Prostate gland (tissue), 2 donors: ENCODE measurements at regions not wholly inside any gene's neighbourhood (a gene's known extent, or its start where the extent isn't known, plus 50 kb on each side); places are given as distances from the start of the nearest gene placed in this dataset.

ENCODE experiments used
- CTCF ChIP-seq, 4 experiments: fragments of 200-600 bp in 2 of 4; fragments of 450-650 bp in 2 of 4; sonication (generic) in 2 of 4; IDR thresholded peaks; 1 replicate in 3 of 4; 2 replicates in 1 of 4; pipeline ENCODE4 v1.5.1; 2016 to 2019; ENCODE audit warnings: antibody characterized with exemption in 4 of 4, mild to moderate bottlenecking in 2 of 4, moderate library complexity in 2 of 4
- POLR2AphosphoS5 ChIP-seq: sonication (generic); formaldehyde crosslinking; IDR thresholded peaks from one replicate; pipeline ENCODE4 v1.6.1; 2017; ENCODE audit warnings: antibody characterized with exemption

- TF ChIP-seq POLR2AphosphoS5 (no peak), CTCF (IDR thresholded peaks at IDR 0.05) (no peak)
These were observed 177.0 kb upstream of the AKR1E2 start for GRCh38 chr10:4648999-4649398.
